GM23338 (cell line): ENCODE measurements at regions not wholly inside any gene's neighbourhood (a gene's known extent, or its start where the extent isn't known, plus 50 kb on each side); places are given as distances from the start of the nearest gene placed in this dataset.

Experiments used
- ATAC-seq: fragments of 200-7000 bp; cut with Tn5 transposase; 3 replicates; pipeline ENCODE4 v1.9.1; 2020
- DNase-seq: peaks from one replicate; pipeline ENCODE4 v3.0.0-alpha.2; 2015; ENCODE audit warnings: low spot score
- H2AFZ ChIP-seq: fragments of 200-600 bp; sonication (generic); 2 replicates; pipeline ENCODE4 v1.8.0; 2016; ENCODE audit warnings: antibody characterized with exemption, mild to moderate bottlenecking, moderate library complexity
- H3F3A ChIP-seq: fragments of 200-600 bp; sonication (generic); replicated peaks from 2 replicates; pipeline ENCODE4 v1.8.0; 2017; ENCODE audit warnings: antibody characterized with exemption, mixed run types, low read depth
- H3K27ac ChIP-seq: fragments of 200-600 bp; sonication (generic); 2 replicates; pipeline ENCODE4 v1.6.1; 2016; ENCODE audit warnings: low read depth
- H3K27me3 ChIP-seq: fragments of 200-600 bp; sonication (generic); 2 replicates; pipeline ENCODE4 v1.8.0; 2016; ENCODE audit warnings: mild to moderate bottlenecking, mixed run types, moderate library complexity; ENCODE audit not compliant: insufficient read depth
- H3K36me3 ChIP-seq: fragments of 200-600 bp; sonication (generic); 2 replicates; pipeline ENCODE4 v1.8.0; 2016; ENCODE audit warnings: mild to moderate bottlenecking; ENCODE audit not compliant: insufficient read depth
- H3K4me1 ChIP-seq: fragments of 200-600 bp; sonication (generic); 2 replicates; pipeline ENCODE4 v1.8.0; 2016; ENCODE audit warnings: mild to moderate bottlenecking, moderate library complexity; ENCODE audit not compliant: insufficient read depth
- H3K4me2 ChIP-seq: fragments of 200-600 bp; sonication (generic); 2 replicates; pipeline ENCODE4 v1.7.1; 2017; ENCODE audit warnings: mixed run types
- H3K4me3 ChIP-seq: fragments of 200-600 bp; sonication (generic); 2 replicates; pipeline ENCODE4 v1.6.1; 2016; ENCODE audit warnings: mixed run types
- H3K79me2 ChIP-seq: fragments of 200-600 bp; sonication (generic); replicated peaks from 2 replicates; pipeline ENCODE4 v1.8.0; 2017; ENCODE audit warnings: mild to moderate bottlenecking; ENCODE audit not compliant: insufficient read depth
- H3K9me2 ChIP-seq: fragments of 200-600 bp; sonication (generic); 2 replicates; pipeline ENCODE4 v1.8.0; 2017; ENCODE audit not compliant: insufficient read depth
- H4K20me1 ChIP-seq: fragments of 200-600 bp; sonication (generic); replicated peaks from 2 replicates; pipeline ENCODE4 v1.8.0; 2017; ENCODE audit warnings: mild to moderate bottlenecking; ENCODE audit not compliant: insufficient read depth
- H3K27ac Mint-ChIP-seq: 2 replicates; pipeline ENCODE4 v1.8.0; 2020; ENCODE audit warnings: inconsistent platforms, mild to moderate bottlenecking, moderate library complexity, mixed read lengths
- H3K27me3 Mint-ChIP-seq: 3 replicates; pipeline ENCODE4 v1.8.0; 2022; ENCODE audit warnings: low read depth, mild to moderate bottlenecking, moderate library complexity, mixed read lengths, inconsistent platforms; ENCODE audit not compliant: insufficient read depth, poor library complexity
- H3K36me3 Mint-ChIP-seq: 3 replicates; pipeline ENCODE4 v1.8.0; 2021; ENCODE audit warnings: low read depth, mild to moderate bottlenecking, inconsistent platforms, moderate library complexity, mixed read lengths
- H3K4me1 Mint-ChIP-seq: 3 replicates; pipeline ENCODE4 v1.8.0; 2020; ENCODE audit warnings: mild to moderate bottlenecking, inconsistent platforms, mixed read lengths
- H3K4me3 Mint-ChIP-seq: 3 replicates; pipeline ENCODE4 v1.8.0; 2021; ENCODE audit warnings: moderate library complexity, mild to moderate bottlenecking, inconsistent platforms, mixed read lengths
- H3K9me3 Mint-ChIP-seq: 3 replicates; pipeline ENCODE4 v1.8.0; 2020; ENCODE audit warnings: moderate library complexity, mild to moderate bottlenecking, inconsistent platforms, mixed read lengths
- ETS1 ChIP-seq: IDR thresholded peaks from 2 replicates; pipeline ENCODE4 v1.6.1; 2016; ENCODE audit warnings: antibody characterized with exemption
- EZH2phosphoT487 ChIP-seq: fragments of 200-600 bp; sonication (generic); IDR thresholded peaks from one replicate; pipeline ENCODE4 v1.8.1; 2018; ENCODE audit warnings: antibody characterized with exemption; ENCODE audit not compliant: unreplicated experiment
- JUNB ChIP-seq: IDR thresholded peaks from one replicate; pipeline ENCODE4 v1.6.1; 2016; ENCODE audit warnings: antibody characterized with exemption; ENCODE audit not compliant: unreplicated experiment
- NANOG ChIP-seq: IDR thresholded peaks from 2 replicates; pipeline ENCODE4 v1.6.1; 2016; ENCODE audit warnings: antibody characterized with exemption, borderline replicate concordance
- POLR2AphosphoS5 ChIP-seq: IDR thresholded peaks from 2 replicates; pipeline ENCODE4 v1.6.1; 2016; ENCODE audit warnings: antibody characterized with exemption, low read depth
- ZNF114 ChIP-seq: fragments of 250-450 bp; sonication (Bioruptor Pico); IDR thresholded peaks from 2 replicates; pipeline ENCODE4 v1.5.0; 2020; ENCODE audit warnings: mild to moderate bottlenecking, moderate library complexity
- ZNF462 ChIP-seq: fragments of 250-450 bp; sonication (Bioruptor Pico); IDR thresholded peaks from 2 replicates; pipeline ENCODE4 v1.5.0; 2020; ENCODE audit warnings: mild to moderate bottlenecking, moderate library complexity

GRCh38 chr4:18976884-18977283, 955.3 kb upstream of the LCORL start (continued):
- no peak for TF ChIP-seq ZNF462 (CRISPR knock-in tag)
- TF ChIP-seq EZH2phosphoT487: no peak
- TF ChIP-seq ETS1: no peak
- no peak for TF ChIP-seq POLR2AphosphoS5
- no peak for TF ChIP-seq ZNF114
- TF ChIP-seq NANOG: no peak

- H3K4me1 ChIP-seq: no peaks in the 10 kb centered on the region
- H3F3A ChIP-seq: no peaks in the 10 kb centered on the region
- H3K36me3 Mint-ChIP-seq: peaks cover 13% of the 10 kb centered on the region
- H3K27me3 ChIP-seq: no peaks in the 10 kb centered on the region
- no peak overlapping the region for H3K4me3 Mint-ChIP-seq
- no peak overlapping the region for H2AFZ ChIP-seq
- no peak overlapping the region for H3K27ac ChIP-seq
- H3K79me2 ChIP-seq: no peaks in the 10 kb centered on the region
- no peaks in the 10 kb centered on the region for H3K9me2 ChIP-seq
- no peaks in the 10 kb centered on the region for H4K20me1 ChIP-seq
- DNase-seq: no peak
- peaks cover 3% of the 10 kb centered on the region; the same call in 1 of the 3 replicates for H3K9me3 Mint-ChIP-seq
- H3K4me2 ChIP-seq: no peak overlapping the region
- TF ChIP-seq JUNB (no peak), ZNF462 (CRISPR knock-in tag) (no peak)
- ATAC-seq: no peak
- H3K4me1 Mint-ChIP-seq: no peaks in the 10 kb centered on the region
- no peak overlapping the region for H3K4me3 ChIP-seq
- no peak overlapping the region for H3K27ac Mint-ChIP-seq
- no peaks in the 10 kb centered on the region; the same call in 1 of the 2 replicates for H3K36me3 ChIP-seq
- H3K27me3 Mint-ChIP-seq: no peaks in the 10 kb centered on the region
These were observed 954.6 kb upstream of the LCORL start for GRCh38 chr4:18975916-18976808.
